ENCODE measurements at regions not wholly inside any gene's neighbourhood (a gene's known extent, or its start where the extent isn't known, plus 50 kb on each side); places are given as distances from the start of the nearest gene placed in this dataset.

DNA sequence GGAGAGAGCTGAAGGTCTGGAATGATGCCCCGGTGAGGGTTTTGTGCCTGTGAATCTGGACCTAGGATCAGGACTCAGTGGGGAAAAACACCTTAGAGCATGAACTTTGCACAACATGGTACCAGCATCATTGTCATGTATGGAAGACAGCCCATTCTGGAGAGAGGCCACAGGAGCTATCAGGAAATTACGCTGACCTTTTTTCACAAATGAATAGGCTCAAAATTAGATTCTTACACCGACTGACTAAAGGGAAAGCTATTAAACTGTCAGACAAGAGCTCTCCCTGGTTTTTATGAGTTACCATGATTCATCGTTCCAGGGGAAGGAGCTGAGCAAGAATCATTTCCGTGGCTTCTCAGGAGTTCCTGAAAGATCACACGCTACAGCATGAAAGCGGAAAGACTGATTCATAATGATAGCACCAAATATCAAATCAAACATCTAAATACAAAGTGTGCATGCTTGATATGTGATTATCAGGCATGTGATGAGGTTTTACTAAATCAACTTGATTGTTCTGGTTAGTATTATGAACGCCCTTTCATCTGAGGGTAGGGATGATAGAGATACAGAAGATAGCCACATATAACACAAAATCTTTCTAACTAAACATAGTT lies 224.9 kb upstream of the SMLR1 start:
- TF ChIP-seq, protein P1, sequence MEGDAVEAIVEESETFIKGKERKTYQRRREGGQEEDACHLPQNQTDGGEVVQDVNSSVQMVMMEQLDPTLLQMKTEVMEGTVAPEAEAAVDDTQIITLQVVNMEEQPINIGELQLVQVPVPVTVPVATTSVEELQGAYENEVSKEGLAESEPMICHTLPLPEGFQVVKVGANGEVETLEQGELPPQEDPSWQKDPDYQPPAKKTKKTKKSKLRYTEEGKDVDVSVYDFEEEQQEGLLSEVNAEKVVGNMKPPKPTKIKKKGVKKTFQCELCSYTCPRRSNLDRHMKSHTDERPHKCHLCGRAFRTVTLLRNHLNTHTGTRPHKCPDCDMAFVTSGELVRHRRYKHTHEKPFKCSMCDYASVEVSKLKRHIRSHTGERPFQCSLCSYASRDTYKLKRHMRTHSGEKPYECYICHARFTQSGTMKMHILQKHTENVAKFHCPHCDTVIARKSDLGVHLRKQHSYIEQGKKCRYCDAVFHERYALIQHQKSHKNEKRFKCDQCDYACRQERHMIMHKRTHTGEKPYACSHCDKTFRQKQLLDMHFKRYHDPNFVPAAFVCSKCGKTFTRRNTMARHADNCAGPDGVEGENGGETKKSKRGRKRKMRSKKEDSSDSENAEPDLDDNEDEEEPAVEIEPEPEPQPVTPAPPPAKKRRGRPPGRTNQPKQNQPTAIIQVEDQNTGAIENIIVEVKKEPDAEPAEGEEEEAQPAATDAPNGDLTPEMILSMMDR (conservative IDR thresholded peaks at IDR 0.05 in 1 of 2, IDR thresholded peaks at IDR 0.05 in 1 of 2; ENCODE audit: extremely low read depth in 1 of 2, insufficient read depth in 1 of 2, low read depth in 1 of 2, low read length in 2 of 2), result no peak
- no peak for TF ChIP-seq EZH2 (IDR thresholded peaks at IDR 0.05; ENCODE audit: borderline replicate concordance, low read length)

Measured in mammary epithelial cell (primary cell).